ENCODE measurements at regions not wholly inside any gene's neighbourhood (a gene's known extent, or its start where the extent isn't known, plus 50 kb on each side); places are given as distances from the start of the nearest gene placed in this dataset.
"Not testable (repeated sequence)": the region's sequence is repeated elsewhere in the genome, so short reads cannot be mapped to it uniquely, and the experiment has no call there.

GRCh38 chr15:30470601-30471365 lies 56.7 kb upstream of the GOLGA8R start:
- DNase-seq = peak; percentile 73

GRCh38 chr15:30471366-30471749 lies 57.3 kb upstream of the GOLGA8R start:
- DNase-seq = not testable (repeated sequence)

GRCh38 chr15:30471817-30472551 lies 57.9 kb upstream of the GOLGA8R start:
- DNase-seq = not testable (repeated sequence)

- not testable (repeated sequence) for DNase-seq
Observed at GRCh38 chr15:30484887-30485286, 67.0 kb upstream of the GOLGA8Q start.

GRCh38 chr15:30489237-30489636 lies 62.6 kb upstream of the GOLGA8Q start:
- DNase-seq = not testable (repeated sequence)

GRCh38 chr15:30490334-30490733 lies 61.5 kb upstream of the GOLGA8Q start:
- not testable (repeated sequence) for DNase-seq

- DNase-seq = not testable (repeated sequence)
Observed at GRCh38 chr15:30493947-30494346, 57.9 kb upstream of the GOLGA8Q start.

GRCh38 chr15:30497275-30497674 lies 54.6 kb upstream of the GOLGA8Q start:
- DNase-seq = not testable (repeated sequence)

GRCh38 chr15:30499233-30499632 lies 52.6 kb upstream of the GOLGA8Q start:
- not testable (repeated sequence) for DNase-seq

GRCh38 chr15:30500511-30500910 lies 51.3 kb upstream of the GOLGA8Q start:
- not testable (repeated sequence) for DNase-seq

Data from activated CD4-positive, alpha-beta T cell treated with anti-CD3 and anti-CD28 coated beads, Interleukin-10, Interleukin-2, amounts not matched to agents 100 ng/mL and 50 ng/mL, durations not matched to agents 16 hours and 8 hours (primary cell).